Activated T-cell treated with anti-CD3 and anti-CD28 coated beads, Interleukin-2, amount 50 U/mL, for 72 hours (primary cell): ENCODE measurements at regions not wholly inside any gene's neighbourhood (a gene's known extent, or its start where the extent isn't known, plus 50 kb on each side); places are given as distances from the start of the nearest gene placed in this dataset.
"Not testable (repeated sequence)": the region's sequence is repeated elsewhere in the genome, so short reads cannot be mapped to it uniquely, and the experiment has no call there.

ENCODE experiments used
- ATAC-seq, 2 donors: fragments of 150-1000 bp; cut with Tn5 transposase; replicated peaks in 1 of 2; 2 replicates each; pipeline ENCODE4 v1.10.0; 2021; ENCODE audit warnings: moderate library complexity in 2 of 2, mild to moderate bottlenecking in 1 of 2
- DNase-seq, 2 donors: peaks; one replicate each; pipeline ENCODE4 v3.0.0; 2021 to 2022; ENCODE audit warnings: mixed read lengths in 1 of 2
- H3K27ac Mint-ChIP-seq: one replicate; pipeline ENCODE4 v1.8.0; 2022; ENCODE audit warnings: mild to moderate bottlenecking, moderate library complexity, mixed read lengths
- H3K27me3 Mint-ChIP-seq: one replicate; pipeline ENCODE4 v1.8.0; 2022; ENCODE audit warnings: low read depth, mixed read lengths
- H3K36me3 Mint-ChIP-seq, 2 donors: one replicate each; pipeline ENCODE4 v1.8.0; 2022; ENCODE audit warnings: mixed read lengths in 2 of 2, mild to moderate bottlenecking in 1 of 2; ENCODE audit not compliant: insufficient read depth in 2 of 2
- H3K4me1 Mint-ChIP-seq: one replicate; pipeline ENCODE4 v1.8.0; 2022; ENCODE audit warnings: low read depth, mixed read lengths
- H3K4me3 Mint-ChIP-seq, 2 donors: one replicate each; pipeline ENCODE4 v1.8.0; 2022; ENCODE audit warnings: mild to moderate bottlenecking in 2 of 2, mixed read lengths in 2 of 2, moderate library complexity in 2 of 2
- H3K9me3 Mint-ChIP-seq, 2 donors: one replicate each; pipeline ENCODE4 v1.8.0; 2022; ENCODE audit warnings: mixed read lengths in 2 of 2

DNA sequence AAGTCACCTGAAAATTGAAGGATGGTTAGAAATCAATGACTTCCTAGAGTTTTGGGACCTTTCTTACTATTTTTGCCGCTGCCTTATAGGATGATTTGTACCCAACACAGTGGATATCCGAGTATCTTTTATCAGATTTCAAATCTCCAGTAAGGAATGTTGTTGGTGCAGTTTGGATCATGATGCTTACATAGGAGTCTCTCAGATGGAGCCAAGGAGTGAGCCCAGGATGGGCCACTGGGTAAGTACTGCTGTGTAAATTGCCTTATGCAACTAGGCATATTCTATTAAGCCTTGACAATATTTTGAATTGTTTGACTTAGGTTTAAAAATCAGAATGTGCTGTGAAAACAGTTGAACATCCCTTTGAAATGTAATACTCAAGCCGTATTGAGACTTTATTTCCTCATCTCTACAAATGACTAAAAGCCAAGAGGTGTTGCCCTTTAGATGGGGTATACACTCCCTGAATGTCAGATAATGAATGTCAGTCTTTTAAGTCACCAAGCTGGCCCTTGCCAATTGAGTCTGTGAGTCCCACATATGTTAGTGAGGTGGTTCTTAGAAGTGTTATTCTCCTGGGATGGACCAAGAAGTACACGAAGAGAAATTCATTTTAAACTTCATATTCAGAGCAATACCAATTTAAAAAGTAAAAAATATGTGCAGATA, 271.8 kb upstream of the CTNND2 start:
- no peak overlapping the region for H3K27ac Mint-ChIP-seq
- ATAC-seq = no peak
- peaks cover 0 to 1% of the 10 kb centered on the region in 2 donors for H3K9me3 Mint-ChIP-seq
- H3K27me3 Mint-ChIP-seq = no peaks in the 10 kb centered on the region
- DNase-seq = no peak
- no peak overlapping the region for H3K4me3 Mint-ChIP-seq
- no peaks in the 10 kb centered on the region for H3K4me1 Mint-ChIP-seq
- no peaks in the 10 kb centered on the region for H3K36me3 Mint-ChIP-seq

DNA sequence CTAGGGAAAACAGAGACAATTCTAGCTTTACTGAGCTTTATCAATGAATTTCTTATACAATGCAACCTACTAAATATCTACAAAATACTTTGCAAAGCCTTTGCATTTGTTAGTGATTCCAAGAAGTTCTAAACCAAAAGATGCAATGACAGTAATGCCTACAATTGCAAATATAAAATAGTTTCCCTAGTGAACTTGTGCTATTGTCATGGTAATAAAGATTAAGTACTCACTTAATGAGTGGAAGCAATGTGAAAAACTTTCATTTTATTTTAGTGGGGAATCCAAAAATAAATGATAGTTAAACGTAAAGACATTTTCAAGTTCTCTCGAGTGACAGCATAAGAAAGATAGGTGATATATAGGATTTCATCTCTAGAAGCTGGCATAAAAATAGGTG, 270.5 kb upstream of the CTNND2 start:
- H3K4me1 Mint-ChIP-seq = no peaks in the 10 kb centered on the region
- H3K9me3 Mint-ChIP-seq = no peaks in the 10 kb centered on the region
- H3K36me3 Mint-ChIP-seq = no peaks in the 10 kb centered on the region
- DNase-seq (no peak), ATAC-seq (no peak)
- no peak overlapping the region for H3K27ac Mint-ChIP-seq
- H3K27me3 Mint-ChIP-seq = no peaks in the 10 kb centered on the region
- H3K4me3 Mint-ChIP-seq = no peak overlapping the region

- Mint-ChIP-seq H3K36me3 (peaks cover 0 to 2% of the 10 kb centered on the region in 2 donors), H3K4me3 (no peak overlapping the region), H3K9me3 (peaks cover 9 to 16% of the 10 kb centered on the region in 2 donors), H3K27ac (no peak overlapping the region), H3K4me1 (no peaks in the 10 kb centered on the region), H3K27me3 (no peaks in the 10 kb centered on the region)
- no peak for ATAC-seq
- no peak for DNase-seq
Observed at GRCh38 chr5:12169536-12169935, 265.3 kb upstream of the CTNND2 start.

GRCh38 chr5:12162863-12163262, 258.6 kb upstream of the CTNND2 start:
- Mint-ChIP-seq H3K9me3 (peaks cover 13 to 16% of the 10 kb centered on the region in 2 donors), H3K4me1 (no peaks in the 10 kb centered on the region), H3K27me3 (no peaks in the 10 kb centered on the region), H3K27ac (no peak overlapping the region), H3K36me3 (peaks cover 0 to 2% of the 10 kb centered on the region in 2 donors), H3K4me3 (no peak overlapping the region)
- DNase-seq (no peak), ATAC-seq (no peak)

DNA sequence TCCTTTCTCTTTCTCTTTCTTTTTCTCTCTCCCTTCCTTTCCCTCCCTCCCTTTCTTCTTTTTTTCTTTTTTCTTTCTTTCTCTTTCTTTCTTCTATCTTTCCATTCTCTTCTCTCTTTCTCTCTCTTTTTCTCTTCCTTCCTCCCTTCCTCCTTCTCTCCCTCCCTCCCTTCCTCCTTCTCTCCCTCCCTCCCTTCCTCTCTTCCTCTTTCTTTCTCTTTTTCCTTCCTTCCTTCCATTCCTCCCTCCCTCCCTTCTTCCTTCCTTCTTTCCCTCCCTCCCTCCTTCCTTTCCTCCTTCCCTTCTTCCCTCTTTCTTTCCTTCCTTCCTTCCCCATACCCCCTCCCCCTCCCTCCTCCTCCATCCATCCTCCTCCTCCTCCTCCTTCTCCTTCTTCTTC, 243.3 kb upstream of the CTNND2 start:
- no peaks in the 10 kb centered on the region for H3K27me3 Mint-ChIP-seq
- no peak for DNase-seq
- H3K9me3 Mint-ChIP-seq = peaks cover 6 to 9% of the 10 kb centered on the region in 2 donors
- no peaks in the 10 kb centered on the region for H3K4me1 Mint-ChIP-seq
- no peak overlapping the region for H3K4me3 Mint-ChIP-seq
- no peak for ATAC-seq
- H3K27ac Mint-ChIP-seq = no peak overlapping the region
- peaks cover 2 to 6% of the 10 kb centered on the region in 2 donors for H3K36me3 Mint-ChIP-seq

DNA sequence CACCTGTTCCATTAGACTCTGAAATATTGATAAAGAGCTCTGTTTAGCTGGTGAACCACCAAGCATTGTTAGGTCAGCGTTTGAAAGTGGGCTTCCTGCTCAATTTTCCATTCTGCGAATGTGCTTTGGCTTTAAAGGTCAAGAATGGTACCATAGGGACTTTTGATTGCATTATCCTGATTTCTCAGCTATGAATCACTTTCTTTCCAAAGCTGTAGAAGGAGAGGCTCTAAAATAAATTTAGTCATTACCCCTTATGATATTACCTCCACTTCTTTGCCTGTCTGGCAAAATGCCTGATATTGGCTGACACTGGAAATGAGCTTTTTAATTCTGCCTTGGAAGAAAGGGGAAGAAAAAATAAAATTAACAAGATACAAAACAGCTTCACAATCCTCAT, 237.2 kb upstream of the CTNND2 start:
- Mint-ChIP-seq H3K27me3 (no peaks in the 10 kb centered on the region), H3K9me3 (peaks cover 4 to 17% of the 10 kb centered on the region in 2 donors), H3K4me3 (no peak overlapping the region), H3K27ac (no peak overlapping the region), H3K36me3 (peaks cover 2 to 3% of the 10 kb centered on the region in 2 donors), H3K4me1 (no peaks in the 10 kb centered on the region)
- ATAC-seq (no peak), DNase-seq (no peak)

DNA sequence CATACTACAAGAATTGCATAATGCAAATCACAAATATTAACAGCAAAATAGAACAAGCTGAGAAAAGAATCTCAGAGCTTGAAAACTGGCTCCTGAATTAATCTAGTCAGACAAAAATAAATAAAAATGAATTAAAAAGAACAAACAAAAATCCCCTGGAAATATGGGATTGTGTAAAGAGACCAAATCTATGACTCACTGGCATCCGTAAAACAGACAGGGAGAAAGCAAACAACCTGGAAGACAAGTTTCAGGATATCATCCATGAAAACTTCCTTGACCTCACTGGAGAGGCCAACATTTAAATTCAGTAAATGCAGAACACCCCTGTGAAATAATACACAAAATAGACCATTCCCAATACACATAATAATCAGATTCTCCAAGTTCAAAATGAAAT, 229.3 kb upstream of the CTNND2 start:
- no peak overlapping the region for H3K27ac Mint-ChIP-seq
- H3K36me3 Mint-ChIP-seq = peaks cover 0 to 2% of the 10 kb centered on the region in 2 donors
- ATAC-seq = no peak
- no peak overlapping the region for H3K4me3 Mint-ChIP-seq
- DNase-seq = no peak
- H3K4me1 Mint-ChIP-seq = no peaks in the 10 kb centered on the region
- no peaks in the 10 kb centered on the region for H3K27me3 Mint-ChIP-seq
- peaks cover 6 to 26% of the 10 kb centered on the region in 2 donors for H3K9me3 Mint-ChIP-seq

GRCh38 chr5:12131020-12131419, 226.8 kb upstream of the CTNND2 start:
- not testable (repeated sequence) for H3K27ac Mint-ChIP-seq, H3K36me3 Mint-ChIP-seq, DNase-seq, ATAC-seq, H3K27me3 Mint-ChIP-seq, H3K4me1 Mint-ChIP-seq, H3K4me3 Mint-ChIP-seq
- H3K9me3 Mint-ChIP-seq = peaks cover 10 to 25% of the 10 kb centered on the region in 2 donors

DNA sequence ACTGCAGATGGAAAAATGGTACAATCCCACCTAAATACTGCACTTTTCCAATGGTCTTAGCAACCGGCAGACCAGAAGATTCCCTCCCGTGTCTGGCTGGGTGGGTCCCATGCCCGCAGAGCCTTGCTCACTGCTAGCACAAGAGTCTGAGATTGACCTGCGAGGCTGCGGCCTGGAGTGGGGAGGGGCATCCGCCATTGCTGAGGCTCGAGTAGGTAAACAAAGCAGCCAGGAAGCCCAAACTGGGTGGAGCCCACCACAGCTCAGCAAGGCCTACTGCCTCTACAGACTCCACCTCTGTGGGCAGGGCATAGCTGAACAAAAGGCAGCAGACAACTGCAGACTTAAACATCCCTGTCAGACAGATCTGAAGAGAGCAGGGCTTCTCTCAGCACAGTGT, 221.6 kb upstream of the CTNND2 start:
- no peak overlapping the region for H3K27ac Mint-ChIP-seq
- no peaks in the 10 kb centered on the region for H3K27me3 Mint-ChIP-seq
- DNase-seq (no peak), ATAC-seq (no peak)
- no peaks in the 10 kb centered on the region for H3K36me3 Mint-ChIP-seq
- peaks cover 8 to 11% of the 10 kb centered on the region in 2 donors for H3K9me3 Mint-ChIP-seq
- no peak overlapping the region for H3K4me3 Mint-ChIP-seq
- H3K4me1 Mint-ChIP-seq = no peaks in the 10 kb centered on the region

GRCh38 chr5:12119657-12120056, 215.4 kb upstream of the CTNND2 start:
- Mint-ChIP-seq H3K4me3 (no peak overlapping the region), H3K27ac (no peak overlapping the region), H3K9me3 (peaks cover 11 to 16% of the 10 kb centered on the region in 2 donors)

GRCh38 chr5:12114075-12114474, 209.8 kb upstream of the CTNND2 start:
- no peak for ATAC-seq
- no peaks in the 10 kb centered on the region for H3K27me3 Mint-ChIP-seq

More at GRCh38 chr5:12119657-12120056, 215.4 kb upstream of the CTNND2 start:
- ATAC-seq (no peak), DNase-seq (no peak)
- Mint-ChIP-seq H3K27me3 (no peaks in the 10 kb centered on the region), H3K4me1 (no peaks in the 10 kb centered on the region), H3K36me3 (peaks cover 0 to 2% of the 10 kb centered on the region in 2 donors)

GRCh38 chr5:12113062-12113461, 208.8 kb upstream of the CTNND2 start:
- Mint-ChIP-seq H3K36me3 (peaks cover 0 to 2% of the 10 kb centered on the region in 2 donors), H3K4me3 (no peak overlapping the region), H3K27me3 (no peaks in the 10 kb centered on the region), H3K4me1 (no peaks in the 10 kb centered on the region), H3K27ac (no peak overlapping the region), H3K9me3 (peaks cover 7 to 17% of the 10 kb centered on the region in 2 donors)
- DNase-seq (no peak), ATAC-seq (no peak)

More at GRCh38 chr5:12114075-12114474, 209.8 kb upstream of the CTNND2 start:
- no peak for DNase-seq
- Mint-ChIP-seq H3K36me3 (peaks cover 0 to 2% of the 10 kb centered on the region in 2 donors), H3K9me3 (peaks cover 7 to 14% of the 10 kb centered on the region in 2 donors), H3K4me3 (no peak overlapping the region), H3K27ac (no peak overlapping the region), H3K4me1 (no peaks in the 10 kb centered on the region)

GRCh38 chr5:12111261-12111660, 207.0 kb upstream of the CTNND2 start:
- Mint-ChIP-seq H3K36me3 (peaks cover 0 to 2% of the 10 kb centered on the region in 2 donors), H3K9me3 (peaks cover 4 to 6% of the 10 kb centered on the region in 2 donors), H3K4me3 (no peak overlapping the region), H3K27ac (no peak overlapping the region), H3K4me1 (no peaks in the 10 kb centered on the region), H3K27me3 (no peaks in the 10 kb centered on the region)
- no peak for DNase-seq
- no peak for ATAC-seq

GRCh38 chr5:12110629-12111028, 206.4 kb upstream of the CTNND2 start:
- no peaks in the 10 kb centered on the region for H3K27me3 Mint-ChIP-seq
- peaks cover 0 to 2% of the 10 kb centered on the region in 2 donors for H3K36me3 Mint-ChIP-seq
- H3K27ac Mint-ChIP-seq = no peak overlapping the region
- H3K9me3 Mint-ChIP-seq = peaks cover 3 to 6% of the 10 kb centered on the region in 2 donors
- DNase-seq (no peak), ATAC-seq (no peak)
- no peak overlapping the region for H3K4me3 Mint-ChIP-seq
- H3K4me1 Mint-ChIP-seq = no peaks in the 10 kb centered on the region
